WI38 (cell line): ENCODE measurements at regions not wholly inside any gene's neighbourhood (a gene's known extent, or its start where the extent isn't known, plus 50 kb on each side); places are given as distances from the start of the nearest gene placed in this dataset.

Experiments used
- H3K4me3 ChIP-seq: 2 replicates; pipeline ENCODE4 v1.5.1; 2011; ENCODE audit warnings: low read depth, mild to moderate bottlenecking, control low read depth, low read length
- TF ChIP-seq, protein P1 (sequence below): IDR thresholded peaks from 2 replicates; pipeline ENCODE4 v1.5.1; 2012; ENCODE audit warnings: low read depth, mild to moderate bottlenecking, control low read depth, low read length

DNA sequence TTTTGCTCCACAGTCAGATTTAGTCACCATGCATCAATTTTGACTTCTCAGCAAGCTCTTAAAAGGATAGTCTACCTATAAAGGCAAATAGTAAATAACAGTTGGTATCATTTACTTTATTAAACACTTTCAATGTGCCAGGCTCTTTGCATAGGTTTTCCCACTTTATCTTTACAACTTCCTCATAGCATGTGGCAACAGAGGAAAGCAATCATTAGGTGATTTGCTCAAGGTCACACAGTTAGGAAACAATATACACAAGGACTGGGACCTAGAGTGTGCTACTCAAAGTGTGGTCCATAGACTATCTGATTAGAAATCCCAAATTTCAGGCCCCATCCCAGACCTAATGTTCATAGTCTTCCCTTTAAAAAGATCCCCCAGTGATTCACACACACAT, 212.3 kb downstream of the MTERF1 start:
- TF ChIP-seq, protein P1, sequence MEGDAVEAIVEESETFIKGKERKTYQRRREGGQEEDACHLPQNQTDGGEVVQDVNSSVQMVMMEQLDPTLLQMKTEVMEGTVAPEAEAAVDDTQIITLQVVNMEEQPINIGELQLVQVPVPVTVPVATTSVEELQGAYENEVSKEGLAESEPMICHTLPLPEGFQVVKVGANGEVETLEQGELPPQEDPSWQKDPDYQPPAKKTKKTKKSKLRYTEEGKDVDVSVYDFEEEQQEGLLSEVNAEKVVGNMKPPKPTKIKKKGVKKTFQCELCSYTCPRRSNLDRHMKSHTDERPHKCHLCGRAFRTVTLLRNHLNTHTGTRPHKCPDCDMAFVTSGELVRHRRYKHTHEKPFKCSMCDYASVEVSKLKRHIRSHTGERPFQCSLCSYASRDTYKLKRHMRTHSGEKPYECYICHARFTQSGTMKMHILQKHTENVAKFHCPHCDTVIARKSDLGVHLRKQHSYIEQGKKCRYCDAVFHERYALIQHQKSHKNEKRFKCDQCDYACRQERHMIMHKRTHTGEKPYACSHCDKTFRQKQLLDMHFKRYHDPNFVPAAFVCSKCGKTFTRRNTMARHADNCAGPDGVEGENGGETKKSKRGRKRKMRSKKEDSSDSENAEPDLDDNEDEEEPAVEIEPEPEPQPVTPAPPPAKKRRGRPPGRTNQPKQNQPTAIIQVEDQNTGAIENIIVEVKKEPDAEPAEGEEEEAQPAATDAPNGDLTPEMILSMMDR, result no peak
- no peak overlapping the region for H3K4me3 ChIP-seq

DNA sequence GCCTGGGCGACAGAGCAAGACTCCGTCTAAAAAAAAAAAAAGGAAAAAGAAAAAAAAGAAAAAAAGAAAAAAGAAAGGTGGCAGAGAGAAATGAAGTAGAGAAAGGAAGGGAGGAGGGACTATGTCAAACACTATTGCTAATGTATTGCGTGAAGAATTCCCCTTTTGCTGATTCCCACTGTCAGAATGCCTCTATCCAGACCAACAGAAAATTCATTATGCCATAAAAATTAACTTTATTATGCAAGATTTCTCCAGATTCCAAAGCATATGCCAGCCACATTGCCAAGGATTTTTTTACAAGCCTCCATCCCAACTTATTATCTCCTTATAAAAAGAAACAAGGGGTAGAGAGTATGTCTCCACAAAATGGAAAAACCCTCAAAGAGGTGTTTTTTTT, 209.3 kb downstream of the MTERF1 start:
- no peak overlapping the region for H3K4me3 ChIP-seq
- TF ChIP-seq, protein P1, result no peak

DNA sequence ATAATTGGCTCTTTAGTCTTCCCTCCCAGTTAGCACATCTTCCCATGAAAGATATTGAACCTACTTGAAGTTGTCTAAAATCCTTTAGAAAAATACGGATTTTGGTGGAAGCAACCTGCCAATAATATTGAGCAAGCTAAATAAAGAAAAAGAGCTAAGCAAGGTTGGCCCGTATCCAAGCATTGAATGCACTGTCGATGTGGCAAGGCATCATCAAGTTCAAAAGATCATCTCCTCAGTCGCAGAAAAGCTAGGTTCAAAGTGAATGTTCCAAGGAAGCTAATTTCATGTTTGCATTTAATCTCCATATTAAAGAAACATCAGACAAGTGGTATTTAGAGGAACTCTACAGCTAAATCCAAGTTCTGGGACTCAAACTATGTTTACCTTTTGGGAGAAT, 206.0 kb downstream of the MTERF1 start:
- no peak overlapping the region for H3K4me3 ChIP-seq
- TF ChIP-seq, protein P1, result no peak

DNA sequence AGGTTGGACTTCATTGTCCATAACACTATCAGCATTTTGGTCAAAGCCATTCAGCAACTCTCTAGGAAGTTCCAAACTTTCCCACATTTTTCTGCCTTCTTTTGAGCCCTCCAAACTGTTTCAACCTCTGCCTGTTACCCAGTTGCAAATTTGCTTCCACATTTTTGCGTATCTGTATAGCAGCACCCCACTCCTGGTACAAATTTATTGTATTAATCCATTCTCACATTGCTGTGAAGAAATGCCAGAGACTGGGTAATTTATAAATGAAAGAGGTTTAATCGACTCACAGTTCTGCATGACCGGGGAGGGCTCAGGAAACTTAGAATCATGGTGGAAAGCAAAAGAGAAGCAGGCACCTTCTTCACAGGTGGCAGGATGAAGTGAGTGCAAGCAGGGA, 198.8 kb downstream of the MTERF1 start:
- TF ChIP-seq, protein P1, result no peak
- H3K4me3 ChIP-seq, result no peak overlapping the region

DNA sequence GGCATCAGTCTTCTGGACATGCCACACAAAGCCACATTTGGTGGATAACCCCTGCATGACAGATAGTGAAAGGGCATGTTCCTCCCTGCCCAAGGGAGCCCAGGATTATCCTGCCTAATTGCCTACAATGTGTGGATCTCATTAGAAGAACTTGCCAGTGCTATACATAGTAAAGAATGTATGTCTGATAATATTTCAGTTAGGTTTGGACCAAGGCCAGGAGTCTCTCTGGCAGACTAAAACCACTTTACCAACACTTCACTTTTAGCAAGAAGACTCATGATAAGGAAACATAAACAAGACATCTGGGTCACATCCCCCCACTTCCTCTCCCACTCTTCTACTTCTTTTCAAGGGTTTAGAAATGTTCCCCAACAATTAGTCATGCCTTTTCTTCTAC, 196.7 kb downstream of the MTERF1 start:
- no peak overlapping the region for H3K4me3 ChIP-seq
- TF ChIP-seq, protein P1, result no peak

DNA sequence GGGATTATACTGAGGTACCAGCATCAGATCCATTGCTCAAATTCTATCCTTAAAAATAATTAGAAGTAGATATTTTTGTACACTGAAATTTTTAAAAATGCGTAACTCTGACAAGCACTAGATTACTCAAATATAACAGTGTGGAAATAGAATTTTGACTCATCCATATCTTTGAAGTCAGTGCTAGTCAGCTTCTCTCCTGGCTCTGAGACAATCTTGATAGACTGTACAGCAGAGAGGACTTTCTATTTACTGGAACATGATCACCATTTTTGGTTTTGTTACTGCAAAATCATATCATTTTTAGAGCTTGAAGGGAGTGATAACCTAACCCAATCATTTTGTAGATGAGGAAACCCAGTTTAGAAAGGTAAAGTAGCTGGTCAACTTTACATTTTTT, 195.0 kb downstream of the MTERF1 start:
- TF ChIP-seq, protein P1, result no peak

DNA sequence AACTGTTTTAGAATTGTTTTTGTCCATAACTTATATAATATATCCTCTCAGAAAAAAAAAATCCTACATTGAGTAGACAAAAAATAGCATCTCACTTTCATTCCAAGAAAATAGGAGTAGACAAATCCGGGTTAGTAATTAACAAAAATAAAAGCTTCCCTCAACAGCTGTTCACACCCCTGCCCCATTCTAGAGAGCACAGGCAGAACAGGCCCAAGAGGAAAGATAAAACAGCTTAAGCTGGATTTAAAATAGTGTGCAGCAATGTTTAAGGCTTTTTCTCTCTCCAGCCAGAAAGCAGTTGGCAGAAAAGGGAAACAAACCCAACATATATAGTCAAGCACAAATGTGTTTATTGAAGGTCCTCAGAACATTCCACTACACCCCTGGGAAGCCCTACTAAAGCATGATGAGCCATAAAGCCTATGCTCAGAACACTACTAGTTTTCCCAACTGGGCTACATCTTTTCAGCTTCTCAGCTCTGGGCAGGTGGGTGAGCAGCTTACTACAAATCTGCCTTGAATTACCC, 189.9 kb downstream of the MTERF1 start:
- TF ChIP-seq, protein P1, result no peak
- no peak overlapping the region for H3K4me3 ChIP-seq

More for the DNA sequence above, 195.0 kb downstream of the MTERF1 start:
- H3K4me3 ChIP-seq, result no peak overlapping the region
